H1 (cell line): ENCODE measurements at regions not wholly inside any gene's neighbourhood (a gene's known extent, or its start where the extent isn't known, plus 50 kb on each side); places are given as distances from the start of the nearest gene placed in this dataset.

Experiments used
- CTCF ChIA-PET: fragments of 300-600 bp; sonication (Branson Sonifier 250); formaldehyde crosslinking; loops from one replicate; lab custom pipeline; 2021; ENCODE audit not compliant: partially characterized antibody; lab: Charles Lee
- POLR2A ChIA-PET: fragments of 300-600 bp; sonication (Branson Sonifier 250); formaldehyde crosslinking; loops from one replicate; lab custom pipeline; 2021; ENCODE audit warnings: inconsistent platforms; ENCODE audit not compliant: partially characterized antibody; lab: Charles Lee
- DNase-seq, 2 experiments: peaks; one replicate each; pipeline versions ENCODE4 v3.0.0 to v3.0.0-alpha.2; 2010 to 2022; ENCODE audit warnings: low spot score in 2 of 2, low read depth in 1 of 2, mixed read lengths in 1 of 2
- FAIRE-seq: peaks from 2 replicates; lab custom pipeline; 2011; peaks lifted over from hg19 to GRCh38; lab: Jason Lieb, UNC
- H2AFZ ChIP-seq: 2 replicates; pipeline ENCODE4 v1.8.1; 2012; ENCODE audit warnings: low read length, inconsistent platforms
- H2AK5ac ChIP-seq: 2 replicates; pipeline ENCODE4 v1.6.1; 2013; ENCODE audit warnings: low read depth, low read length
- H2BK120ac ChIP-seq: replicated peaks from 2 replicates; pipeline ENCODE3; 2013; ENCODE audit warnings: low read depth, low read length, inconsistent platforms
- H2BK12ac ChIP-seq: 2 replicates; pipeline ENCODE4 v1.6.1; 2013; ENCODE audit warnings: low read depth, low read length
- H2BK15ac ChIP-seq: 2 replicates; pipeline ENCODE4 v1.6.1; 2013; ENCODE audit warnings: low read length
- H2BK20ac ChIP-seq: 2 replicates; pipeline ENCODE4 v1.6.1; 2013; ENCODE audit warnings: low read length
- H2BK5ac ChIP-seq: 2 replicates; pipeline ENCODE4 v1.6.1; 2013; ENCODE audit warnings: low read depth, low read length
- H3K14ac ChIP-seq: 2 replicates; pipeline ENCODE4 v1.6.1; 2013; ENCODE audit warnings: inconsistent platforms; ENCODE audit not compliant: insufficient read length
- H3K18ac ChIP-seq: 2 replicates; pipeline ENCODE4 v1.6.1; 2013; ENCODE audit warnings: low read length; ENCODE audit errors: extremely low read depth
- H3K23ac ChIP-seq: 2 replicates; pipeline ENCODE4 v1.6.1; 2013; ENCODE audit warnings: inconsistent platforms; ENCODE audit not compliant: insufficient read length
- H3K23me2 ChIP-seq: 2 replicates; pipeline ENCODE4 v1.6.1; 2013; ENCODE audit warnings: low read depth, low read length
- H3K27ac ChIP-seq: 2 replicates; pipeline ENCODE4 v1.6.1; 2011; ENCODE audit warnings: low read depth, low read length, inconsistent platforms
- H3K27me3 ChIP-seq, 4 experiments: replicated peaks in 1 of 4; 1 replicate in 1 of 4; 2 replicates in 3 of 4; pipeline versions ENCODE4 v1.6.1 to v1.8.1; 2011 to 2013; ENCODE audit warnings: low read length in 3 of 4, mild to moderate bottlenecking in 3 of 4, inconsistent platforms in 2 of 4, mixed read lengths in 2 of 4, moderate library complexity in 1 of 4; ENCODE audit not compliant: control insufficient read depth in 3 of 4, insufficient read depth in 3 of 4; ENCODE audit errors: extremely low read depth in 1 of 4
- H3K36me3 ChIP-seq, 4 experiments: 2 replicates each; pipeline versions ENCODE4 v1.6.1 to v1.8.1; 2011 to 2013; ENCODE audit warnings: mild to moderate bottlenecking in 4 of 4, low read length in 3 of 4, moderate library complexity in 2 of 4, control low read depth in 1 of 4, inconsistent platforms in 1 of 4; ENCODE audit not compliant: insufficient read depth in 4 of 4, control insufficient read depth in 2 of 4
- H3K4ac ChIP-seq: replicated peaks from 2 replicates; pipeline ENCODE3; 2013; ENCODE audit warnings: low read length, low read depth, mixed read lengths, inconsistent platforms; ENCODE audit not compliant: insufficient read length
- H3K4me1 ChIP-seq, 4 experiments: replicated peaks in 1 of 4; 1 replicate in 1 of 4; 2 replicates in 3 of 4; pipeline versions ENCODE4 v1.6.1 to v1.8.1; 2011 to 2013; ENCODE audit warnings: low read length in 3 of 4, inconsistent platforms in 2 of 4, mixed read lengths in 1 of 4; ENCODE audit not compliant: insufficient read depth in 4 of 4, control insufficient read depth in 3 of 4
- H3K4me2 ChIP-seq, 2 experiments: 2 replicates each; pipeline versions ENCODE4 v1.6.1 to v1.8.1; 2011 to 2013; ENCODE audit warnings: low read depth in 2 of 2, low read length in 2 of 2, control low read depth in 1 of 2, inconsistent platforms in 1 of 2, mild to moderate bottlenecking in 1 of 2; ENCODE audit not compliant: insufficient read depth in 1 of 2
- H3K4me3 ChIP-seq, 4 experiments: fragments of 200-600, 300-600 bp in 1 of 4; sonication (generic), shearing (Covaris generic), sonication (Bioruptor Twin) in 1 of 4; 2 replicates each; pipeline versions ENCODE4 v1.5.1 to v1.8.1; 2011 to 2016; ENCODE audit warnings: low read length in 4 of 4, low read depth in 3 of 4, control low read depth in 2 of 4, inconsistent platforms in 2 of 4, mild to moderate bottlenecking in 2 of 4, mixed read lengths in 1 of 4, moderate library complexity in 1 of 4; ENCODE audit not compliant: insufficient read depth in 2 of 4; ENCODE audit errors: extremely low read depth in 1 of 4
- H3K56ac ChIP-seq: replicated peaks from 2 replicates; pipeline ENCODE3; 2013; ENCODE audit warnings: low read depth, mild to moderate bottlenecking, mixed read lengths, low read length, inconsistent platforms; ENCODE audit not compliant: insufficient read length
- H3K79me1 ChIP-seq: 2 replicates; pipeline ENCODE4 v1.6.1; 2013; ENCODE audit warnings: low read depth, low read length, control low read depth
- H3K79me2 ChIP-seq, 2 experiments: 2 replicates each; pipeline versions ENCODE4 v1.6.1 to v1.8.1; 2012 to 2013; ENCODE audit warnings: low read length in 2 of 2, mild to moderate bottlenecking in 2 of 2, inconsistent platforms in 1 of 2; ENCODE audit not compliant: insufficient read depth in 2 of 2, control insufficient read depth in 1 of 2
- H3K9ac ChIP-seq, 4 experiments: replicated peaks in 1 of 4; 1 replicate in 1 of 4; 2 replicates in 3 of 4; pipeline versions ENCODE4 v1.6.1 to v1.8.1; 2011 to 2013; ENCODE audit warnings: low read depth in 3 of 4, low read length in 3 of 4, control low read depth in 2 of 4, mild to moderate bottlenecking in 2 of 4, moderate library complexity in 2 of 4, inconsistent platforms in 1 of 4; ENCODE audit errors: extremely low read depth in 1 of 4
- H3K9me3 ChIP-seq, 2 experiments: 2 replicates each; pipeline versions ENCODE4 v1.6.1 to v1.8.1; 2012 to 2013; ENCODE audit warnings: mild to moderate bottlenecking in 2 of 2, moderate library complexity in 2 of 2, control low read depth in 1 of 2, inconsistent platforms in 1 of 2, low read depth in 1 of 2, low read length in 1 of 2, mixed read lengths in 1 of 2; ENCODE audit not compliant: insufficient read depth in 2 of 2
- H4K20me1 ChIP-seq, 2 experiments: replicated peaks in 1 of 2; 2 replicates each; pipeline versions ENCODE3 to v1.8.1; 2011 to 2013; ENCODE audit warnings: inconsistent platforms in 2 of 2, low read length in 2 of 2, mild to moderate bottlenecking in 1 of 2; ENCODE audit not compliant: insufficient read depth in 2 of 2, control insufficient read depth in 1 of 2
- H4K5ac ChIP-seq: 2 replicates; pipeline ENCODE4 v1.6.1; 2013; ENCODE audit warnings: low read length, low read depth, mixed read lengths, inconsistent platforms; ENCODE audit not compliant: insufficient read length
- H4K8ac ChIP-seq: 2 replicates; pipeline ENCODE4 v1.8.0; 2013; ENCODE audit warnings: mild to moderate bottlenecking, moderate library complexity, low read length, inconsistent platforms; ENCODE audit not compliant: insufficient read depth; ENCODE audit errors: extremely low read depth
- H4K91ac ChIP-seq: replicated peaks from 2 replicates; pipeline ENCODE3; 2013; ENCODE audit warnings: low read length, mixed read lengths, inconsistent platforms; ENCODE audit not compliant: insufficient read length
- CTCF ChIP-seq, 3 experiments: IDR thresholded peaks; 1 replicate in 2 of 3; 2 replicates in 1 of 3; pipeline versions ENCODE4 v1.5.1 to v1.6.1; 2011; ENCODE audit warnings: low read length in 3 of 3, mild to moderate bottlenecking in 3 of 3, inconsistent platforms in 2 of 3, low read depth in 1 of 3, moderate library complexity in 1 of 3; ENCODE audit not compliant: insufficient read depth in 1 of 3; ENCODE audit errors: control extremely low read depth in 1 of 3
- KDM4A ChIP-seq: IDR thresholded peaks from one replicate; pipeline ENCODE4 v1.7.1; 2012; ENCODE audit warnings: low read depth, mild to moderate bottlenecking, moderate library complexity, low read length, inconsistent platforms; ENCODE audit not compliant: severe bottlenecking
- MAX ChIP-seq: IDR thresholded peaks from 2 replicates; pipeline ENCODE4 v1.6.1; 2012; ENCODE audit warnings: inconsistent platforms
- SAP30 ChIP-seq: fragments of 300-600 bp; sonication (generic); IDR thresholded peaks from 2 replicates; pipeline ENCODE4 v1.7.1; 2012; ENCODE audit warnings: low read length, moderate library complexity, mild to moderate bottlenecking, inconsistent platforms; ENCODE audit not compliant: insufficient read depth, insufficient replicate concordance
- SIN3A ChIP-seq, 2 experiments: IDR thresholded peaks in 1 of 2; conservative IDR thresholded peaks in 1 of 2; 2 replicates each; pipeline ENCODE4 v1.6.1; 2011 to 2012; ENCODE audit warnings: low read length in 2 of 2, improper control_type of control experiment in 1 of 2, low read depth in 1 of 2, mild to moderate bottlenecking in 1 of 2
- SP2 ChIP-seq: IDR thresholded peaks from 2 replicates; pipeline ENCODE4 v1.6.1; 2012; ENCODE audit warnings: mild to moderate bottlenecking, low read length, inconsistent platforms
- SP4 ChIP-seq: IDR thresholded peaks from 2 replicates; pipeline ENCODE4 v1.6.1; 2012; ENCODE audit warnings: low read length, inconsistent platforms
- SRF ChIP-seq: IDR thresholded peaks from 2 replicates; pipeline ENCODE4 v1.6.1; 2011; ENCODE audit warnings: mild to moderate bottlenecking, low read depth, low read length, moderate library complexity
- TAF7 ChIP-seq: optimal IDR thresholded peaks from 2 replicates; pipeline ENCODE3; 2011; ENCODE audit warnings: low read depth, mild to moderate bottlenecking, inconsistent platforms, low read length, moderate library complexity, borderline replicate concordance
- TBP ChIP-seq: IDR thresholded peaks from 2 replicates; pipeline ENCODE4 v1.6.1; 2011; ENCODE audit warnings: low read depth, low read length, improper control_type of control experiment
- YY1 ChIP-seq: IDR thresholded peaks from 2 replicates; pipeline ENCODE4 v1.6.1; 2011; ENCODE audit warnings: low read depth, mild to moderate bottlenecking, low read length
- ZNF274 ChIP-seq: IDR thresholded peaks from 2 replicates; pipeline ENCODE4 v1.7.0; 2012; ENCODE audit warnings: low read length, borderline replicate concordance; ENCODE audit errors: extremely low read depth
- WGBS, 2 experiments: shearing (Covaris generic) in 1 of 2; methylation state at CpG; one replicate each; pipeline versions ENCODE4 v1.1.6 to v1.1.7; 2013 to 2015; ENCODE audit warnings: low lambda C conversion rate in 2 of 2, mixed read lengths in 2 of 2, inconsistent platforms in 1 of 2, low coverage in 1 of 2, missing lambda C conversion rate in 1 of 2; ENCODE audit not compliant: insufficient replicate concordance in 2 of 2, insufficient coverage in 1 of 2, insufficient read length in 1 of 2; ENCODE audit errors: extremely low coverage in 1 of 2, missing lambda C conversion rate in 1 of 2; 5-methylcytosine and 5-hydroxymethylcytosine counted together

- no peak overlapping the region for H3K14ac ChIP-seq
- no peak overlapping the region for H2AFZ ChIP-seq
- H2BK5ac ChIP-seq: no peak overlapping the region
- H4K91ac ChIP-seq: no peak overlapping the region
- H4K5ac ChIP-seq: no peak overlapping the region
- 92% methylated on average over 7 of the region's 7 CpGs; no CpG with 5 or more reads in 1 of the 2 experiments for WGBS, 2 experiments
- H2BK120ac ChIP-seq: no peak overlapping the region
- H3K9me3 ChIP-seq: no peaks in the 10 kb centered on the region
- DNase-seq: peak in 1 of 2 experiments; percentile 14
- no peak overlapping the region for H3K18ac ChIP-seq
- no peaks in the 10 kb centered on the region for H3K23me2 ChIP-seq
- peaks cover 0 to 1% (median 0%) of the 10 kb centered on the region in 4 experiments; a peak in 1 of 7 replicates for H3K4me1 ChIP-seq
- no peaks in the 10 kb centered on the region for H3K36me3 ChIP-seq
- H3K23ac ChIP-seq: no peak overlapping the region
- no peak overlapping the region for H2BK20ac ChIP-seq
- no peaks in the 10 kb centered on the region for H4K20me1 ChIP-seq
- no peak overlapping the region for H3K4me2 ChIP-seq
- ChIA-PET POLR2A (no interaction called here), CTCF (interaction anchor here (0.7 kb wide), 1 partner anchor 459 kb away, joined by 3 read pairs; no protein-coding TSS in a partner anchor)
- H3K27ac ChIP-seq: no peak overlapping the region
- no peaks in the 10 kb centered on the region for H3K79me1 ChIP-seq
- H4K8ac ChIP-seq: no peak overlapping the region
- no peaks in the 10 kb centered on the region for H3K79me2 ChIP-seq
- no peak overlapping the region for H2BK15ac ChIP-seq
- H3K4me3 ChIP-seq: no peak overlapping the region
- H2AK5ac ChIP-seq: no peak overlapping the region
- no peak overlapping the region for H2BK12ac ChIP-seq
- H3K27me3 ChIP-seq: no peaks in the 10 kb centered on the region
- no peak overlapping the region for H3K4ac ChIP-seq
- FAIRE-seq: no peak
- H3K56ac ChIP-seq: no peak overlapping the region
- H3K9ac ChIP-seq: no peak overlapping the region
- TF ChIP-seq MAX (no peak), CTCF (IDR thresholded peaks at IDR 0.05; ENCODE audit: control extremely low read depth in 1 of 3, insufficient read depth in 1 of 3, low read depth in 1 of 3, low read length in 3 of 3) (no peak), SIN3A (conservative IDR thresholded peaks at IDR 0.05 in 1 of 2, IDR thresholded peaks at IDR 0.05 in 1 of 2; ENCODE audit: low read depth in 1 of 2, low read length in 2 of 2) (no peak), KDM4A (no peak), SP2 (no peak), SP4 (no peak), TBP (no peak), ZNF274 (no peak), TAF7 (no peak), SRF (no peak), YY1 (no peak), SAP30 (no peak)
Observed at GRCh38 chr3:194240766-194241165, 104.8 kb downstream of the HES1 start.
